ENCODE measurements at regions not wholly inside any gene's neighbourhood (a gene's known extent, or its start where the extent isn't known, plus 50 kb on each side); places are given as distances from the start of the nearest gene placed in this dataset.

- no peak for FAIRE-seq
- no peak for DNase-seq (ENCODE audit: low spot score)
These were observed 685.4 kb upstream of the NRXN1 start for GRCh38 chr2:51717312-51717711.

DNA sequence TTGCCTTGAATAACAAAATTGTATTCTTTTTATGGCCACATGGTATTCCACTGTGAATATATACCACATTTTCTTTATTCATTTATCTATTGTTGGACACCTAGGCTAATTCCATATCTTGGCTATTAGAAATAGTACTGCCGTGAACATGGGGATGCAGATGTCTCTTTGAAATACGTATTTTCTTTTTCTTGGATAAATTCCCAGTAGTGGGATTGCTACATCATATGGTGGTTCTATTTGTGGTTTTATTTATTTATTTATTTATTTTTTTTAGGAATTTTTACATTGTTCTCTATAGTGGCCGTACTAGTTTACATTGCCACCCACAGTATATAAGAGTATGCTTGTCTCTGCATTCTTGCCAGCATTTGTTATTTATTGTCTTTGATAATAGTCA is 679.8 kb upstream of the NRXN1 start:
- DNase-seq (ENCODE audit: low spot score) = no peak
- FAIRE-seq = no peak

GRCh38 chr2:51710222-51710621 is 678.3 kb upstream of the NRXN1 start:
- FAIRE-seq = no peak
- DNase-seq (ENCODE audit: low spot score) = no peak

DNA sequence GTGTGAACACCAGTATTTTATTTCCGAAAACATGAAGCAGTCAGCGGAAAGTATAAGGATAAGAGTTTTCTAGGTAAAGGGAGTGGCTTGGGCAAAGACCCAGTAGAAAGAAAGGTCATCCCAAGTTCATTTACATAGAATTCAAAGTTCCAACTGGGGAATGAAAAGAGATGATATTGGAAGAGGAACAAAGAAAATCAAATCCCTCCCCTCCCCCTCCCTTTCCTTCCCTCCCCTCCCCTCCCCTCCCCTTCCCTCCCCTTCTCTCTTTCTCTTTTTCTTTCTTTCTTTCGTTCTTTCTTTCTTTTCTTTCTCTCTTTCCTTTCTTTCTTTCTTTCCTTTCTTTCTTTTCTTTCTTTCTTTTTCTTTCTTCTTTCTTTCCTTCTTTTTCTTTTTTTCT is 675.7 kb upstream of the NRXN1 start:
- FAIRE-seq (no peak), DNase-seq (ENCODE audit: low spot score) (no peak)

- DNase-seq (ENCODE audit: low spot score) (no peak), FAIRE-seq (no peak)
These were observed 674.3 kb upstream of the NRXN1 start for GRCh38 chr2:51706220-51706619.

GRCh38 chr2:51705417-51705816 is 673.5 kb upstream of the NRXN1 start:
- no peak for DNase-seq (ENCODE audit: low spot score)
- FAIRE-seq = no peak

- FAIRE-seq = no peak
- no peak for DNase-seq (ENCODE audit: low spot score)
These were observed 666.1 kb upstream of the NRXN1 start for GRCh38 chr2:51698021-51698420.

- FAIRE-seq (no peak), DNase-seq (ENCODE audit: low spot score) (no peak)
These were observed 665.2 kb upstream of the NRXN1 start for GRCh38 chr2:51697095-51697494.

- FAIRE-seq (no peak), DNase-seq (ENCODE audit: low spot score) (no peak)
These were observed 663.6 kb upstream of the NRXN1 start for GRCh38 chr2:51695531-51695930.

DNA sequence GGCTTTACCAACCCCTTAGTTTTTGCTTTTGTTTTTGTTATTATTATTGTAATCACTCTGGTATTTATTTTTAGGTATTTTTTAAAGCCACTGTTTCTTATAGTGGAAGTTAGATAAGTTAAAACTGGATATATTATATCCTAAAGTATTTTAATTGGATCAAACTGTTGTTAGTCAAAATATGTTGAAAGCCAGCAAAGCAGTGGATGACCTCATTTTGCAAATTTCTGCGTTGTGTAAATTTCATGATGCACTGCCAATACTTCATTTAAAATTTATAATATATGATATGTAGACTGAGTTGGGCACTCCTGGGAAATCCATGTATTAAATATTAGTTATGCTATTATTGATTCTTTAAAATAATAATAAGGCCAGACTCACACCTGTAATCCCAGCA is 661.7 kb upstream of the NRXN1 start:
- DNase-seq (ENCODE audit: low spot score) = no peak
- FAIRE-seq = no peak

DNA sequence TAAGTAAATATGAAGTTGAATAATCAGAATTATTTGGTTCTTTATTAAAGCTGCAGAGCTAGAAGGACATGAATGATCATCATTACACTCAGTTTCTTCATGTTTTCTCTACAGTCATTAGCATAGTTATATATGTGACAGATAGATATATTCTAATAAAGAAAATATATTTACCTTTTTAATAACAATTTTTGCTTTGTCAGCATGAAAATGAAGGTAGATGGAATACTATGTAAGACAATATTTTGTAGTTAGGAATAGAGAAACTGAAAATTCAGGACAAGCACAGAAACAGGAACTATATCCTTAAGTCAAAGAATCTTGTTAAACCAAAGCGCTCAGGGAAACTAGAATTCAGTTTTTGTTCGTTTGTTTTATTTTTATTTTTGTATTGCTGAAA is 649.9 kb upstream of the NRXN1 start:
- FAIRE-seq (no peak), DNase-seq (ENCODE audit: low spot score) (no peak)

DNA sequence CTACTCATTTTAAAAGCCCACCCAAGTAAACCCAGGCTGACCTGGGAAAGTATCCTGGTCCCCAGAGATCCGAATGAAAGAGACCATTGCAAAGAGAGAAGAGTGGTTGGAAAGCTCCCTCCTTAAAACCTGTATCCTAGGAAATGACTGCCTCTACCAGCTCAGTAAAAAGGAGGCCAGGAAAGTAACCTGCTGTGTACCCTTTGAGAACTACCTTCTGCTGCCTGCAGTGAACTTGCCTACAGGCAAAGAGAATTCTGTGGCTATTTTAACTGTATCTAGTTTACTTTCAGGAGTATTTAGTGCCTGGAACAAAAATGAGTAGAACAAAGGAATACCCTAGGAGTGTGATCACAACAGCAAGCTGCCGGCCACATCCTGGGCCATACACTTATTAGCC is 641.7 kb upstream of the NRXN1 start:
- DNase-seq (ENCODE audit: low spot score) = no peak
- no peak for FAIRE-seq

DNA sequence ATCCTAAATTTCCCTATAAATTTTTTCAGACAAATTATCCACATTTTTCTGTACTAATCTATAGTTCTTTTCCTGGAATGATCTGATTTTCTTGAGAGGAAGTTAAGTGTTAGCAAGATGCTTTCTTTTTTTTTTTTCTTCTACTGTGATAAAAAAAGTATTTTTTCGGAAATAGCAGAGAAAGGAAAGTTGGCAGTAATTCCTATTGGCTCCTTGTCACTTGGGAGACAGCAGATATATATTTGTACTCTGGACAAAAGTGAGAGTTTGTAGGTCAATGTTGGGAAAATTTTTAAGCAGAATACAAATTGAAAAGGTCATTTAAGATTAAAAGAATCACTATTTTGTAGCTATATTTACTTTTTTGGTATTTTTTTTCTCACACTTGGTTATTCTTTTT is 635.7 kb upstream of the NRXN1 start:
- FAIRE-seq (no peak), DNase-seq (ENCODE audit: low spot score) (no peak)

DNA sequence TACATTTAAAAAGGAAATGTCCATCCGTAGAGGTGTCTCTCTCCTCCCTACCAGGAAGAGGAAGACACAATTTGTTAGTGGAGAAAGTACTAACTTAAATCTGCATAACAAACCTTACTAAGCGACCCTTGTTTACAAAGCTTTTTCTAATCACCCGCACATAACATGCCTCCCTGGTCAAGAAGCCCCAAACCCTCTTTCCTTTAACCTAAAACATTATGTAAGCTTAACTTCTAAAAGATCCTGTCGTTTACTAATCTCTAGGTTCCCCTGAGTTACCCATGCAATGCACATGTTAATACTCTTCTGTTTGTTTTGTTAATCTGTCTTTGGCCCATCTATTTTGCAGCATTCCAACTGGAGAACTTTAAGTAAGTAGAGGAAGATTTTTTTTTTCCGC is 630.3 kb upstream of the NRXN1 start:
- no peak for FAIRE-seq

GRCh38 chr2:51657849-51658248 is 625.9 kb upstream of the NRXN1 start:
- no peak for FAIRE-seq
- no peak for DNase-seq (ENCODE audit: low spot score)

More for the DNA sequence above, 630.3 kb upstream of the NRXN1 start:
- DNase-seq (ENCODE audit: low spot score) = no peak

DNA sequence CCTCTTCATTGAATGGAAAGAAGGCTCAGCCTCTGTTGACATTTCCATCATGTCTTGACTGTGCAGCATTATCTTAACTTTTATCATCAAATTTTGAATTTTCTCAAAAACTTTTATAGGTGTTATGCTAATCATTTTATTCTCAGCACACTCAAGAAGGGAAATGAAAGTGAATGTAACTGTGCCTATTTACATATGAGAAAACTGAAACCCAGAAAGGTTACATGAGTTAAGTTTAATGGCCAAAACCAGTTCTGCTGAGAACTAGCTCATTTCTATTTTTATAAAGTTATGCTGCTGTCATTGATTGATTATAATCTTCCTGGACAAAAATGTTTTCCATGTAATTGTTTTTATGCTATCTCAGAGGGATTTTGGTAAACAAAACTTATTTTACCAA is 618.8 kb upstream of the NRXN1 start:
- FAIRE-seq (no peak), DNase-seq (ENCODE audit: low spot score) (no peak)

- DNase-seq (ENCODE audit: low spot score) = no peak
These were observed 617.4 kb upstream of the NRXN1 start for GRCh38 chr2:51649366-51649765.

GRCh38 chr2:51638811-51639210 is 606.9 kb upstream of the NRXN1 start:
- DNase-seq (ENCODE audit: low spot score) = no peak
- no peak for FAIRE-seq

More at GRCh38 chr2:51649366-51649765, 617.4 kb upstream of the NRXN1 start:
- no peak for FAIRE-seq

- DNase-seq (ENCODE audit: low spot score) (no peak), FAIRE-seq (no peak)
These were observed 601.1 kb upstream of the NRXN1 start for GRCh38 chr2:51633073-51633472.

DNA sequence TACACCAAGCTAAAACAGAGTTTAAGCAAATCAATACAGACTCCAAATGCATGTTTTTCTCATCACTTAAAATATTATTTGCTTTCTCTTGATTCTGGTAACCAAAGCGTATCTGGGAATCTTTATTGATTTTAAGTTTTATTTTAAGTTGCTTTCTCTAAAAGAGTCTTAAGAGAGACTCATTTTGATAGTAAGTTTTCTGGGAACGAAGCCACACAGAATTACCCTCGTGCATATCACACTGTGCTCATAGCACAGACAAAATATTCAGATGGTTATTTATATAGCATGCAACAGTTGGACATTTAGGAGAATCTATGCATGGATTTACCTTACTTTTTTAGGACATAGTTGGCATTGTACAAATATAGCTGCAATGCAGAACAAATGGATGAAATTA is 597.5 kb upstream of the NRXN1 start:
- FAIRE-seq (no peak), DNase-seq (ENCODE audit: low spot score) (no peak)

DNA sequence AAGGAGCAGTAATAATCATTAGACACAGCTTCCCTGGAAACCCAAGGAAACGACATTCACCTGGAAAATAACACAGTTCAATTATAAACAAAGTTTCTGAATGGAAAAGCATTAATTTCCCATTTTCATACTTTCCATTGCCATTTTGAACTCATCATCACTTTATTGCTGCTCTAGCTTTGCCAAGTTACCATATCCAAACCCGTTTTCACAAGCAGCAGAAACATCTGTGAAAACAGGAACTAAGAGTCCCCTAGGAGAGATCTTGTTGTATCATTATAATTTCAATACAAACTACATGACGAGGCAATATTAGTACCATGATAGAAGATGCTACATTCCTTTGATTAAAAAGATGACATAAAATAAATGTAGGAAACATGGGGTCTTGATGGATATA is 597.0 kb upstream of the NRXN1 start:
- DNase-seq (ENCODE audit: low spot score) (no peak), FAIRE-seq (no peak)

DNA sequence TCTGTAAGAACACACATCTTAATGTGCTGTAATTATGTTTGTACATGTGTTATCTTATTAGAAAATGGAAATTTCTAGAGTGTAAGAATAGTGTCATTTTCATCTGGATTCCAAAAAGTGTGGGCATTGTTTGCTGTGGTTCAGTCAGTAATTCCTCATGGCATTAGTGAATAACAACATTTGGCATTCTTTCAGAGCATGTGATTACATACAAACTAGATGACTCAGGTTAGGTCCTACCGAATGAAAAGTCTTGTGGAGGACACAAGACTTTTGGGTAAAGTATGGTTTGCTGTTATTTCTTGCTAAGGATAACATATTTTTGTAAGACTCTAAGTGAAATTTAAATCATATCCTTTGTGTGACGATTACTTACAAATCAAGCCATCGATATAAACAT is 593.1 kb upstream of the NRXN1 start:
- no peak for FAIRE-seq
- no peak for DNase-seq (ENCODE audit: low spot score)

DNA sequence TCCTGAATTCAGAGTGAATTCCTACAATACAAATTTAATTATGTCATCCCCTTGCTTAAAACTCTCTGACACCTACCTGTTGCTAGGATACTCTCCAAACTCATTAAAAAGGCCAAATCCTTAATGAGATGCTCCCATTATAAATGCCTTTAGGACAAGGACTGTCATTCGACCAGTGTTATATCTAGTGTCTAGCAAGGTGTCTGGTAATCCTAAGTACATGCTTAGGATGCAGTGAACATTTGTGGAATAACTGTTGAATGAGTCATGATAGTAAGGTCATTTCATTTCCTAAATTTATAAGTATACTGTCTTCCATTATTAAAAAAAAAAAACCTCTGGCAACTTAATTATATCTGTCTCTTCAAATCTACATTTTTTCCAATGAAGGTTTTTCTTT is 588.9 kb upstream of the NRXN1 start:
- FAIRE-seq (no peak), DNase-seq (ENCODE audit: low spot score) (no peak)

GRCh38 chr2:51619961-51620360 is 588.0 kb upstream of the NRXN1 start:
- FAIRE-seq (no peak), DNase-seq (ENCODE audit: low spot score) (no peak)

GRCh38 chr2:51612387-51612786 is 580.5 kb upstream of the NRXN1 start:
- FAIRE-seq (no peak), DNase-seq (ENCODE audit: low spot score) (no peak)
